HL-60 (cell line): ENCODE measurements at regions not wholly inside any gene's neighbourhood (a gene's known extent, or its start where the extent isn't known, plus 50 kb on each side); places are given as distances from the start of the nearest gene placed in this dataset.

ENCODE experiments used
- DNase-seq, 2 experiments: peaks; one replicate each; pipeline ENCODE4 v3.0.0-alpha.2; 2010 to 2020; ENCODE audit warnings: low read depth in 1 of 2, low spot score in 1 of 2
- H3K27ac ChIP-seq: fragments of 250-450 bp; sonication (Bioruptor Pico); replicated peaks from 2 replicates; pipeline ENCODE4 v1.5.1; 2020; ENCODE audit warnings: mild to moderate bottlenecking, moderate library complexity
- H3K27me3 ChIP-seq: fragments of 250-450 bp; sonication (Bioruptor Pico); 2 replicates; pipeline ENCODE4 v1.5.1; 2021; ENCODE audit warnings: mild to moderate bottlenecking, moderate library complexity; ENCODE audit not compliant: insufficient read depth, poor library complexity, severe bottlenecking
- H3K4me3 ChIP-seq: replicated peaks from 2 replicates; pipeline ENCODE4 v1.5.1; 2011; ENCODE audit warnings: mild to moderate bottlenecking, control low read depth, low read length; ENCODE audit not compliant: insufficient read depth
- CTCF ChIP-seq: IDR thresholded peaks from one replicate; pipeline ENCODE4 v1.5.1; 2011; ENCODE audit warnings: low read length, control low read depth, inconsistent platforms; ENCODE audit not compliant: insufficient read depth
- GABPA ChIP-seq: IDR thresholded peaks from 2 replicates; pipeline ENCODE4 v1.6.1; 2012; ENCODE audit warnings: low read depth
- POLR2AphosphoS5 ChIP-seq: IDR thresholded peaks from 2 replicates; pipeline ENCODE4 v1.6.1; 2012; ENCODE audit warnings: low read depth
- REST ChIP-seq: IDR thresholded peaks from 2 replicates; pipeline ENCODE4 v1.6.1; 2012; ENCODE audit warnings: low read depth; ENCODE audit not compliant: insufficient replicate concordance
- SPI1 ChIP-seq: IDR thresholded peaks from 2 replicates; pipeline ENCODE4 v1.6.1; 2012; ENCODE audit warnings: low read depth, mild to moderate bottlenecking, borderline replicate concordance

- no peak for DNase-seq
- no peak overlapping the region for H3K4me3 ChIP-seq
- no peaks in the 10 kb centered on the region for H3K27me3 ChIP-seq
- H3K27ac ChIP-seq, result no peak overlapping the region
- no peak for TF ChIP-seq GABPA
- no peak for TF ChIP-seq POLR2AphosphoS5
- TF ChIP-seq CTCF, result no peak
- no peak for TF ChIP-seq REST
- no peak for TF ChIP-seq SPI1
Observed at GRCh38 chr18:61091379-61091778, 241.9 kb upstream of the CDH20 start.

- TF ChIP-seq SPI1 (no peak), POLR2AphosphoS5 (no peak), REST (no peak), GABPA (no peak), CTCF (no peak)
- Histone ChIP-seq H3K27me3 (no peaks in the 10 kb centered on the region), H3K4me3 (no peak overlapping the region), H3K27ac (no peak overlapping the region)
- no peak for DNase-seq
Observed at GRCh38 chr18:61093965-61094364, 239.3 kb upstream of the CDH20 start.

GRCh38 chr18:61096226-61096625 lies 237.0 kb upstream of the CDH20 start:
- Histone ChIP-seq H3K27ac (no peak overlapping the region), H3K27me3 (no peaks in the 10 kb centered on the region), H3K4me3 (no peak overlapping the region)
- TF ChIP-seq SPI1, result no peak
- DNase-seq, result no peak

GRCh38 chr18:61107113-61107512 lies 226.1 kb upstream of the CDH20 start:
- TF ChIP-seq SPI1 (no peak), POLR2AphosphoS5 (no peak), REST (no peak), CTCF (no peak), GABPA (no peak)
- DNase-seq, result no peak
- H3K27me3 ChIP-seq, result no peaks in the 10 kb centered on the region

More at GRCh38 chr18:61107113-61107512, 226.1 kb upstream of the CDH20 start:
- Histone ChIP-seq H3K4me3 (no peak overlapping the region), H3K27ac (no peak overlapping the region)
